T-helper 9 cell (primary cell): ENCODE measurements at regions not wholly inside any gene's neighbourhood (a gene's known extent, or its start where the extent isn't known, plus 50 kb on each side); places are given as distances from the start of the nearest gene placed in this dataset.
"Not testable (repeated sequence)": the region's sequence is repeated elsewhere in the genome, so short reads cannot be mapped to it uniquely, and the experiment has no call there.

Source experiments
- DNase-seq: peaks from one replicate; pipeline ENCODE4 v3.0.0-alpha.2; 2020

GRCh38 chr1:219347376-219347775 lies 173.7 kb downstream of the LYPLAL1 start:
- DNase-seq = no peak

GRCh38 chr1:219345953-219346352 lies 172.3 kb downstream of the LYPLAL1 start:
- no peak for DNase-seq

- DNase-seq = no peak
Observed at GRCh38 chr1:219342836-219343235, 169.2 kb downstream of the LYPLAL1 start.

- no peak for DNase-seq
Observed at GRCh38 chr1:219340796-219341195, 167.1 kb downstream of the LYPLAL1 start.

GRCh38 chr1:219339466-219339865 lies 165.8 kb downstream of the LYPLAL1 start:
- DNase-seq = no peak

- no peak for DNase-seq
Observed at GRCh38 chr1:219337588-219337987, 163.9 kb downstream of the LYPLAL1 start.

GRCh38 chr1:219333626-219334025 lies 159.9 kb downstream of the LYPLAL1 start:
- DNase-seq = no peak

GRCh38 chr1:219331424-219331823 lies 157.7 kb downstream of the LYPLAL1 start:
- DNase-seq = no peak

GRCh38 chr1:219330669-219331068 lies 157.0 kb downstream of the LYPLAL1 start:
- DNase-seq = no peak

- DNase-seq = no peak
Observed at GRCh38 chr1:219330001-219330400, 156.3 kb downstream of the LYPLAL1 start.

GRCh38 chr1:219329578-219329977 lies 155.9 kb downstream of the LYPLAL1 start:
- DNase-seq = no peak

GRCh38 chr1:219326843-219327242 lies 153.2 kb downstream of the LYPLAL1 start:
- no peak for DNase-seq

GRCh38 chr1:219325368-219325742 lies 151.7 kb downstream of the LYPLAL1 start:
- DNase-seq = no peak

GRCh38 chr1:219324629-219325367 lies 151.1 kb downstream of the LYPLAL1 start:
- no peak for DNase-seq

GRCh38 chr1:219324171-219324570 lies 150.5 kb downstream of the LYPLAL1 start:
- DNase-seq = no peak

GRCh38 chr1:219323426-219323825 lies 149.7 kb downstream of the LYPLAL1 start:
- no peak for DNase-seq

- no peak for DNase-seq
Observed at GRCh38 chr1:219322766-219323165, 149.1 kb downstream of the LYPLAL1 start.

GRCh38 chr1:219320563-219320962 lies 146.9 kb downstream of the LYPLAL1 start:
- not testable (repeated sequence) for DNase-seq

GRCh38 chr1:219318826-219319225 lies 145.1 kb downstream of the LYPLAL1 start:
- DNase-seq = no peak

- DNase-seq = no peak
Observed at GRCh38 chr1:219317762-219318353, 144.2 kb downstream of the LYPLAL1 start.

GRCh38 chr1:219316066-219316465 lies 142.4 kb downstream of the LYPLAL1 start:
- no peak for DNase-seq

- no peak for DNase-seq
Observed at GRCh38 chr1:219313961-219314360, 140.3 kb downstream of the LYPLAL1 start.

- DNase-seq = no peak
Observed at GRCh38 chr1:219312967-219313366, 139.3 kb downstream of the LYPLAL1 start.

GRCh38 chr1:219310181-219310728 lies 136.6 kb downstream of the LYPLAL1 start:
- DNase-seq = no peak
